CD14-positive monocyte (primary cell): ENCODE measurements at regions not wholly inside any gene's neighbourhood (a gene's known extent, or its start where the extent isn't known, plus 50 kb on each side); places are given as distances from the start of the nearest gene placed in this dataset.

ENCODE experiments used
- DNase-seq, 3 donors: peaks; one replicate each; pipeline ENCODE4 v3.0.0-alpha.2; 2011 to 2022
- H2AFZ ChIP-seq: 2 replicates; pipeline ENCODE4 v1.6.0; 2012; ENCODE audit warnings: mild to moderate bottlenecking, low read depth, low read length, inconsistent platforms; ENCODE audit not compliant: insufficient read depth, poor library complexity, severe bottlenecking
- H3K27ac ChIP-seq, 2 donors: 1 replicate in 1 of 2; 2 replicates in 1 of 2; pipeline ENCODE4 v1.5.1; 2012 to 2013; ENCODE audit warnings: low read length in 2 of 2, control low read depth in 1 of 2, inconsistent platforms in 1 of 2, low read depth in 1 of 2, mild to moderate bottlenecking in 1 of 2
- H3K27me3 ChIP-seq, 2 donors: one replicate each; pipeline versions ENCODE4 v1.6.0 to v1.6.1; 2011 to 2013; ENCODE audit warnings: low read length in 2 of 2; ENCODE audit not compliant: control insufficient read depth in 2 of 2, insufficient read depth in 2 of 2
- H3K36me3 ChIP-seq, 2 donors: replicated peaks in 1 of 2; 1 replicate in 1 of 2; 2 replicates in 1 of 2; pipeline versions ENCODE4 v1.5.1 to v1.6.1; 2012 to 2013; ENCODE audit warnings: low read length in 2 of 2, control low read depth in 1 of 2, inconsistent platforms in 1 of 2, mild to moderate bottlenecking in 1 of 2; ENCODE audit not compliant: insufficient read depth in 2 of 2, control insufficient read depth in 1 of 2
- H3K4me1 ChIP-seq, 2 donors: 1 replicate in 1 of 2; 2 replicates in 1 of 2; pipeline versions ENCODE4 v1.5.1 to v1.6.1; 2012 to 2013; ENCODE audit warnings: low read length in 2 of 2, control low read depth in 1 of 2, inconsistent platforms in 1 of 2, mild to moderate bottlenecking in 1 of 2, moderate library complexity in 1 of 2; ENCODE audit not compliant: insufficient read depth in 2 of 2, control insufficient read depth in 1 of 2
- H3K4me2 ChIP-seq: replicated peaks from 2 replicates; pipeline ENCODE3; 2012; ENCODE audit warnings: low read length, moderate library complexity, mild to moderate bottlenecking; ENCODE audit not compliant: poor library complexity, severe bottlenecking; ENCODE audit errors: extremely low read depth
- H3K4me3 ChIP-seq, 3 experiments: fragments of 200-600 bp in 1 of 3; sonication (generic) in 1 of 3; replicated peaks in 1 of 3; 1 replicate in 2 of 3; 2 replicates in 1 of 3; pipeline ENCODE4 v1.5.1; 2011 to 2013; ENCODE audit warnings: low read length in 3 of 3, mild to moderate bottlenecking in 3 of 3, control low read depth in 2 of 3, low read depth in 2 of 3, inconsistent platforms in 1 of 3, moderate library complexity in 1 of 3
- H3K79me2 ChIP-seq: 2 replicates; pipeline ENCODE4 v1.6.0; 2012; ENCODE audit warnings: mild to moderate bottlenecking, control low read depth, inconsistent platforms, low read length, moderate library complexity; ENCODE audit not compliant: insufficient read depth
- H3K9ac ChIP-seq: 2 replicates; pipeline ENCODE4 v1.6.0; 2017; ENCODE audit warnings: low read length, mild to moderate bottlenecking; ENCODE audit not compliant: insufficient read depth, poor library complexity, severe bottlenecking
- H3K9me3 ChIP-seq, 2 donors: replicated peaks in 1 of 2; 1 replicate in 1 of 2; 2 replicates in 1 of 2; pipeline versions ENCODE4 v1.5.1 to v1.6.1; 2012 to 2013; ENCODE audit warnings: low read length in 2 of 2, control low read depth in 1 of 2; ENCODE audit not compliant: control insufficient read depth in 1 of 2, insufficient read depth in 1 of 2
- H4K20me1 ChIP-seq: 2 replicates; pipeline ENCODE4 v1.6.0; 2012; ENCODE audit warnings: mild to moderate bottlenecking, low read length, control low read depth, moderate library complexity; ENCODE audit not compliant: insufficient read depth
- H3K27ac Mint-ChIP-seq, 7 donors: one replicate each; pipeline ENCODE4 v1.8.0; 2020; ENCODE audit warnings: mild to moderate bottlenecking in 7 of 7, mixed read lengths in 7 of 7, moderate library complexity in 6 of 7, inconsistent platforms in 2 of 7
- H3K27me3 Mint-ChIP-seq, 3 donors: one replicate each; pipeline ENCODE4 v1.8.0; 2021 to 2022; ENCODE audit warnings: low read depth in 3 of 3, mild to moderate bottlenecking in 3 of 3, mixed read lengths in 3 of 3, moderate library complexity in 3 of 3, inconsistent platforms in 1 of 3
- H3K36me3 Mint-ChIP-seq, 2 donors: one replicate each; pipeline ENCODE4 v1.8.0; 2020; ENCODE audit warnings: mixed read lengths in 2 of 2, inconsistent platforms in 1 of 2, mild to moderate bottlenecking in 1 of 2
- H3K4me1 Mint-ChIP-seq: one replicate; pipeline ENCODE4 v1.8.0; 2020; ENCODE audit warnings: mild to moderate bottlenecking, mixed read lengths
- H3K4me3 Mint-ChIP-seq, 2 donors: one replicate each; pipeline ENCODE4 v1.8.0; 2020; ENCODE audit warnings: mild to moderate bottlenecking in 2 of 2, mixed read lengths in 2 of 2, moderate library complexity in 1 of 2
- H3K9me3 Mint-ChIP-seq, 7 donors: one replicate each; pipeline ENCODE4 v1.8.0; 2020 to 2022; ENCODE audit warnings: mixed read lengths in 7 of 7, mild to moderate bottlenecking in 6 of 7, moderate library complexity in 6 of 7, inconsistent platforms in 2 of 7
- WGBS: methylation state at CpG from one replicate; pipeline ENCODE4 v1.1.5; 2013; ENCODE audit warnings: missing lambda C conversion rate; ENCODE audit not compliant: insufficient coverage; 5-methylcytosine and 5-hydroxymethylcytosine counted together
- intact Hi-C, 2 donors: fragments of 100-400 bp; cut with micrococcal nuclease; formaldehyde crosslinking; loops; one replicate each; pipeline versions ENCODE4 v1.15.0 to v1.15.1; 2023
- TF ChIP-seq, protein P1 (sequence below): fragments of 200-600 bp; IDR thresholded peaks from one replicate; pipeline ENCODE4 v1.8.0; 2022; ENCODE audit warnings: antibody characterized with exemption, mild to moderate bottlenecking

GRCh38 chr9:135346438-135347050 is 133.0 kb upstream of the PPP1R26 start:
- Mint-ChIP-seq H3K9me3 (peaks cover 0 to under 1% (median 0%) of the 10 kb centered on the region in 7 donors), H3K36me3 (no peaks in the 10 kb centered on the region), H3K4me1 (no peaks in the 10 kb centered on the region), H3K27me3 (peaks cover 7 to 13% (median 9%) of the 10 kb centered on the region in 3 donors), H3K4me3 (no peak overlapping the region), H3K27ac (no peak overlapping the region)
- WGBS: 83% methylated on average over 15 of the region's 16 CpGs
- no peaks in the 10 kb centered on the region for H3K79me2 ChIP-seq
- no peak overlapping the region for H3K27ac ChIP-seq
- DNase-seq: no peak
- H3K36me3 ChIP-seq: no peaks in the 10 kb centered on the region
- H2AFZ ChIP-seq: no peak overlapping the region
- no peaks in the 10 kb centered on the region for H3K9me3 ChIP-seq
- H3K27me3 ChIP-seq: no peaks in the 10 kb centered on the region
- no peaks in the 10 kb centered on the region for H4K20me1 ChIP-seq
- TF ChIP-seq, protein P1, sequence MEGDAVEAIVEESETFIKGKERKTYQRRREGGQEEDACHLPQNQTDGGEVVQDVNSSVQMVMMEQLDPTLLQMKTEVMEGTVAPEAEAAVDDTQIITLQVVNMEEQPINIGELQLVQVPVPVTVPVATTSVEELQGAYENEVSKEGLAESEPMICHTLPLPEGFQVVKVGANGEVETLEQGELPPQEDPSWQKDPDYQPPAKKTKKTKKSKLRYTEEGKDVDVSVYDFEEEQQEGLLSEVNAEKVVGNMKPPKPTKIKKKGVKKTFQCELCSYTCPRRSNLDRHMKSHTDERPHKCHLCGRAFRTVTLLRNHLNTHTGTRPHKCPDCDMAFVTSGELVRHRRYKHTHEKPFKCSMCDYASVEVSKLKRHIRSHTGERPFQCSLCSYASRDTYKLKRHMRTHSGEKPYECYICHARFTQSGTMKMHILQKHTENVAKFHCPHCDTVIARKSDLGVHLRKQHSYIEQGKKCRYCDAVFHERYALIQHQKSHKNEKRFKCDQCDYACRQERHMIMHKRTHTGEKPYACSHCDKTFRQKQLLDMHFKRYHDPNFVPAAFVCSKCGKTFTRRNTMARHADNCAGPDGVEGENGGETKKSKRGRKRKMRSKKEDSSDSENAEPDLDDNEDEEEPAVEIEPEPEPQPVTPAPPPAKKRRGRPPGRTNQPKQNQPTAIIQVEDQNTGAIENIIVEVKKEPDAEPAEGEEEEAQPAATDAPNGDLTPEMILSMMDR: no peak
- no peak overlapping the region for H3K9ac ChIP-seq
- intact Hi-C loops: no loop called here
- no peak overlapping the region for H3K4me2 ChIP-seq
- no peak overlapping the region for H3K4me3 ChIP-seq
- no peaks in the 10 kb centered on the region for H3K4me1 ChIP-seq

GRCh38 chr9:135347461-135347860 is 132.1 kb upstream of the PPP1R26 start:
- H3K9me3 Mint-ChIP-seq: peaks cover 0 to 3% (median 0%) of the 10 kb centered on the region in 7 donors
- H3K36me3 Mint-ChIP-seq: no peaks in the 10 kb centered on the region
- no peak for DNase-seq
- WGBS: 88% methylated on average over 12 of the region's 14 CpGs
- Histone ChIP-seq H3K36me3 (no peaks in the 10 kb centered on the region), H3K9ac (no peak overlapping the region), H2AFZ (no peak overlapping the region), H3K4me2 (no peak overlapping the region), H3K79me2 (no peaks in the 10 kb centered on the region), H3K27ac (no peak overlapping the region), H4K20me1 (no peaks in the 10 kb centered on the region), H3K9me3 (no peaks in the 10 kb centered on the region), H3K4me3 (no peak overlapping the region), H3K4me1 (no peaks in the 10 kb centered on the region), H3K27me3 (no peaks in the 10 kb centered on the region)
- H3K4me1 Mint-ChIP-seq: no peaks in the 10 kb centered on the region
- TF ChIP-seq, protein P1: no peak
- no peak overlapping the region for H3K4me3 Mint-ChIP-seq
- H3K27me3 Mint-ChIP-seq: peaks cover 4 to 10% (median 8%) of the 10 kb centered on the region in 3 donors
- no peak overlapping the region for H3K27ac Mint-ChIP-seq
- intact Hi-C loops: no loop called here
